Smooth muscle cell (in vitro differentiated cells): ENCODE measurements at regions not wholly inside any gene's neighbourhood (a gene's known extent, or its start where the extent isn't known, plus 50 kb on each side); places are given as distances from the start of the nearest gene placed in this dataset.

Experiments used
- DNase-seq: peaks from one replicate; lab custom pipeline; 2025; ENCODE audit not compliant: unreplicated experiment; lab: John Stamatoyannopoulos, UW
- H2AFZ ChIP-seq: fragments of 200-600 bp; sonication (generic); 2 replicates; pipeline ENCODE4 v1.6.0; 2016; ENCODE audit warnings: antibody characterized with exemption, low read depth, mild to moderate bottlenecking
- H3F3A ChIP-seq: fragments of 200-600 bp; sonication (generic); 2 replicates; pipeline ENCODE4 v1.6.0; 2017; ENCODE audit warnings: antibody characterized with exemption, low read depth
- H3K27ac ChIP-seq: fragments of 200-600 bp; sonication (generic); 2 replicates; pipeline ENCODE4 v1.5.1; 2016; ENCODE audit warnings: low read depth, mild to moderate bottlenecking
- H3K27me3 ChIP-seq: fragments of 200-600 bp; sonication (generic); 2 replicates; pipeline ENCODE4 v1.6.1; 2016; ENCODE audit warnings: low read depth, mild to moderate bottlenecking
- H3K36me3 ChIP-seq: fragments of 200-600 bp; sonication (generic); 2 replicates; pipeline ENCODE4 v1.5.1; 2016; ENCODE audit warnings: low read depth
- H3K4me1 ChIP-seq: fragments of 200-600 bp; sonication (generic); 2 replicates; pipeline ENCODE4 v1.5.1; 2016; ENCODE audit warnings: low read depth
- H3K4me2 ChIP-seq: fragments of 200-600 bp; sonication (generic); 2 replicates; pipeline ENCODE4 v1.6.0; 2016; ENCODE audit warnings: mild to moderate bottlenecking
- H3K4me3 ChIP-seq: fragments of 200-600 bp; sonication (generic); 2 replicates; pipeline ENCODE4 v1.5.1; 2016; ENCODE audit warnings: mild to moderate bottlenecking
- H3K79me2 ChIP-seq: fragments of 200-600 bp; sonication (generic); 2 replicates; pipeline ENCODE4 v1.6.0; 2016; ENCODE audit warnings: low read depth, mild to moderate bottlenecking
- H3K9ac ChIP-seq: fragments of 200-600 bp; sonication (generic); 2 replicates; pipeline ENCODE4 v1.6.0; 2016; ENCODE audit warnings: low read depth
- H3K9me3 ChIP-seq: fragments of 200-600 bp; sonication (generic); replicated peaks from 2 replicates; pipeline ENCODE4 v1.5.1; 2016; ENCODE audit warnings: low read depth
- H4K20me1 ChIP-seq: fragments of 200-600 bp; sonication (generic); 2 replicates; pipeline ENCODE4 v1.6.0; 2016; ENCODE audit warnings: low read depth
- WGBS: methylation state at CpG from one replicate; pipeline ENCODE4 v1.1.7; 2016; ENCODE audit warnings: low lambda C conversion rate; 5-methylcytosine and 5-hydroxymethylcytosine counted together
- TF ChIP-seq, protein P1 (sequence below): fragments of 200-600 bp; sonication (generic); IDR thresholded peaks from 2 replicates; pipeline ENCODE4 v1.5.1; 2017; ENCODE audit warnings: borderline replicate concordance, mild to moderate bottlenecking, antibody characterized with exemption; ENCODE audit not compliant: insufficient read depth, poor library complexity, severe bottlenecking

DNA sequence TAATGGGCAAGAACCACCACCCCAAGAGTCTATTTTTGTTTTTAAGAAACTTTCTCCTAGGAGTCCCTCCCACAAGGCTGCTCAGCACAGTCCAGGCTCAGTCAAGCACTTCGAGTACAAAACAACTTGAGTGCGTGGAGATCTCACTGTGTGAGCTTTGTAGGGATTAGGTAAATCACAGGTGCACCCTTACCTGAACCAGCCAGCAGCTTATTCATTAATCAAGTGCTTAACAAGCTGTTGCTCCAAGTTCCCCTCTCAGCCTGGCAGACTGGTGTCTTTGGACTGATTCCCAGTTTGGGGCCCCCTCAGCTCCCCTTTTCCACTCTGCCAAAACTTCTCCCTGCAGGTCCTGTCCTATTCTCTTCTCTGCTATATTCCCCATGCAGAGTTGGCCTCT, 133.1 kb downstream of the LY86 start:
- Histone ChIP-seq H3K4me2 (no peak overlapping the region), H3K27ac (no peak overlapping the region), H3K9ac (no peak overlapping the region), H3K27me3 (no peaks in the 10 kb centered on the region), H3K9me3 (no peaks in the 10 kb centered on the region), H3K79me2 (no peaks in the 10 kb centered on the region), H2AFZ (no peak overlapping the region), H3K4me1 (peaks cover 24% of the 10 kb centered on the region), H4K20me1 (no peaks in the 10 kb centered on the region), H3K4me3 (no peak overlapping the region), H3F3A (peaks cover 21% of the 10 kb centered on the region), H3K36me3 (no peaks in the 10 kb centered on the region)
- TF ChIP-seq, protein P1, sequence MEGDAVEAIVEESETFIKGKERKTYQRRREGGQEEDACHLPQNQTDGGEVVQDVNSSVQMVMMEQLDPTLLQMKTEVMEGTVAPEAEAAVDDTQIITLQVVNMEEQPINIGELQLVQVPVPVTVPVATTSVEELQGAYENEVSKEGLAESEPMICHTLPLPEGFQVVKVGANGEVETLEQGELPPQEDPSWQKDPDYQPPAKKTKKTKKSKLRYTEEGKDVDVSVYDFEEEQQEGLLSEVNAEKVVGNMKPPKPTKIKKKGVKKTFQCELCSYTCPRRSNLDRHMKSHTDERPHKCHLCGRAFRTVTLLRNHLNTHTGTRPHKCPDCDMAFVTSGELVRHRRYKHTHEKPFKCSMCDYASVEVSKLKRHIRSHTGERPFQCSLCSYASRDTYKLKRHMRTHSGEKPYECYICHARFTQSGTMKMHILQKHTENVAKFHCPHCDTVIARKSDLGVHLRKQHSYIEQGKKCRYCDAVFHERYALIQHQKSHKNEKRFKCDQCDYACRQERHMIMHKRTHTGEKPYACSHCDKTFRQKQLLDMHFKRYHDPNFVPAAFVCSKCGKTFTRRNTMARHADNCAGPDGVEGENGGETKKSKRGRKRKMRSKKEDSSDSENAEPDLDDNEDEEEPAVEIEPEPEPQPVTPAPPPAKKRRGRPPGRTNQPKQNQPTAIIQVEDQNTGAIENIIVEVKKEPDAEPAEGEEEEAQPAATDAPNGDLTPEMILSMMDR: no peak
- 83% methylated on average over 2 of the region's 2 CpGs for WGBS
- no peak for DNase-seq

GRCh38 chr6:6722195-6722594, 133.7 kb downstream of the LY86 start:
- peaks cover 24% of the 10 kb centered on the region for H3K4me1 ChIP-seq
- no peak overlapping the region for H2AFZ ChIP-seq
- peaks cover 21% of the 10 kb centered on the region for H3F3A ChIP-seq
- H3K27ac ChIP-seq: no peak overlapping the region
- no peaks in the 10 kb centered on the region for H3K9me3 ChIP-seq
- TF ChIP-seq, protein P1: no peak
- no peak for DNase-seq
- no peaks in the 10 kb centered on the region for H4K20me1 ChIP-seq
- 91% methylated on average over 5 of the region's 5 CpGs for WGBS
- no peak overlapping the region for H3K4me2 ChIP-seq
- no peaks in the 10 kb centered on the region for H3K79me2 ChIP-seq
- no peak overlapping the region for H3K4me3 ChIP-seq
- H3K36me3 ChIP-seq: no peaks in the 10 kb centered on the region
- H3K9ac ChIP-seq: no peak overlapping the region
- H3K27me3 ChIP-seq: no peaks in the 10 kb centered on the region

DNA sequence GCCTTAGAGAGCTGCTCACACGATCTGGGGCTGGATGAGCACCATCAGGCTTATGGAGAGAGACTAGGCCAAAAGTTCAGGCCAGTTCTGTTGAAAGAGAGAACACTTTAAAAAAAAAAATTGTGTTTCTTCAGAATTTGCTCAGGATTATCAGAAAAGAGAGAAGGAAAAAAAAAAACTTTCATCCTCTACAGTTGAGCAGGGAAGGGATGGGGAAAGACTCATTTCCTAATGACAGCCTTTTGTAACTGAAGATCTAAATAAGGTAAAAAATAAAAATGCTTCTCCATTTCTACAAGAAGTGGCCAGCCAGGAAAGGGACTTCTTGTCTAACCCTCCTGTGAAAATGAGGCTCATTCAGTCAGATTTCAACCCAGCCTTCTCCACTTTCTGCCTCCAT, 134.8 kb downstream of the LY86 start:
- Histone ChIP-seq H3K79me2 (no peaks in the 10 kb centered on the region), H3F3A (peaks cover 17% of the 10 kb centered on the region), H3K27ac (peak overlapping the region; percentile 93), H3K4me1 (peaks cover 25% of the 10 kb centered on the region), H3K4me3 (no peak overlapping the region), H3K4me2 (no peak overlapping the region), H4K20me1 (no peaks in the 10 kb centered on the region), H2AFZ (peak overlapping the region; percentile 81), H3K9ac (peak overlapping the region; percentile 63), H3K36me3 (no peaks in the 10 kb centered on the region), H3K27me3 (no peaks in the 10 kb centered on the region), H3K9me3 (no peaks in the 10 kb centered on the region)
- TF ChIP-seq, protein P1: no peak
- WGBS: 80% methylated on average over 1 of the region's 1 CpG
- DNase-seq: no peak

DNA sequence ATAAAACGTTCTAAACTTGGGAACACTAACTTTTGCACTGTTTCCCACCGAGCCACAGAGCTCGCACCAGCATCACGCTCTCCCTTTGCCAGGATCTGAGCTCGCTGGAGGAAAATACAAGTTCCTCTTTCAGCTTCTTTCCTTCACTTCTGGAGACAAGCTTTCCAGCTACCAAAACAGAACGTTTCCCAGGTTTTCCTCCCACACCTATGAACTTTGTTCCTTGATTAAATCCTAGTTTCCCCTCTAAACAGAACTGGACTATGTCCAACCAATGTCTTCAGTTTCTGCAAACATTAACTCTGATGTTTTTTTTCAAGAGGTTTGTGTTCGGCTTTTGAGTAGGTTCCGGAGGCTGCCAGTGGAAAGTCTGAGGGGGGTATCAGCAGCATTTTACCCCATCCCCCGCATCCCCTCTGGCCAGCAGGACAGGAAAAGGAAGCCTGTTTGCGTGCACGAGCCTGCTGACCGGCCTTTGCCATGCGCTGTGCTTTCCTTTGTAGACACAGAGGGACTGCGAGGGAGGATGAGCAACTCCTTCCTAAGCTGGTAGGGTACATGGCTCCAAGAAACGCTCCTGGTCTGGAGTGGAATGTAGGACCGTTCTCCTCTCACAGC, 135.5 kb downstream of the LY86 start:
- Histone ChIP-seq H4K20me1 (no peaks in the 10 kb centered on the region), H3K9ac (peak overlapping the region; percentile 63), H3K4me2 (peak overlapping the region; percentile 89), H3K27me3 (no peaks in the 10 kb centered on the region), H3K4me1 (peaks cover 28% of the 10 kb centered on the region), H3K9me3 (no peaks in the 10 kb centered on the region), H2AFZ (peak overlapping the region; percentile 81), H3K36me3 (no peaks in the 10 kb centered on the region), H3K79me2 (no peaks in the 10 kb centered on the region), H3K27ac (peak overlapping the region; percentile 93), H3K4me3 (peak overlapping the region; percentile 44), H3F3A (peaks cover 17% of the 10 kb centered on the region)
- 31% methylated on average over 16 of the region's 16 CpGs for WGBS
- no peak for DNase-seq
- TF ChIP-seq, protein P1: no peak
